Esophagus squamous epithelium (tissue), 4 donors: ENCODE measurements at regions not wholly inside any gene's neighbourhood (a gene's known extent, or its start where the extent isn't known, plus 50 kb on each side); places are given as distances from the start of the nearest gene placed in this dataset.

Experiments
- CTCF ChIP-seq, 6 experiments: fragments of 450-650 bp in 4 of 6; fragments of 200-600 bp in 2 of 6; sonication (generic) in 2 of 6; IDR thresholded peaks; one replicate each; pipeline ENCODE4 v1.5.1; 2016 to 2019; ENCODE audit warnings: antibody characterized with exemption in 6 of 6, mild to moderate bottlenecking in 4 of 6, moderate library complexity in 4 of 6
- POLR2A ChIP-seq, 4 donors: fragments of 450-650 bp; IDR thresholded peaks; one replicate each; pipeline ENCODE4 v1.6.1; 2017; ENCODE audit warnings: antibody characterized with exemption in 4 of 4, mild to moderate bottlenecking in 4 of 4, moderate library complexity in 3 of 4

- TF ChIP-seq CTCF (IDR thresholded peaks at IDR 0.05) (no peak), POLR2A (IDR thresholded peaks at IDR 0.05) (no peak)
These were observed 264.8 kb upstream of the SPRY2 start for GRCh38 chr13:80605716-80606115.
